Stomach smooth muscle (tissue), 2 donors: ENCODE measurements at regions not wholly inside any gene's neighbourhood (a gene's known extent, or its start where the extent isn't known, plus 50 kb on each side); places are given as distances from the start of the nearest gene placed in this dataset.

Experiments used
- H3K27ac ChIP-seq: one replicate; pipeline ENCODE4 v1.7.0; 2013; ENCODE audit warnings: mild to moderate bottlenecking, low read length, inconsistent platforms
- H3K27me3 ChIP-seq, 2 donors: one replicate each; pipeline ENCODE4 v1.7.0; 2013; ENCODE audit warnings: low read length in 2 of 2; ENCODE audit not compliant: insufficient read depth in 2 of 2, control insufficient read depth in 1 of 2
- H3K36me3 ChIP-seq, 2 donors: one replicate each; pipeline ENCODE4 v1.7.0; 2013; ENCODE audit warnings: low read length in 2 of 2; ENCODE audit not compliant: control insufficient read depth in 2 of 2, insufficient read depth in 2 of 2
- H3K4me1 ChIP-seq: one replicate; pipeline ENCODE4 v1.7.0; 2013; ENCODE audit warnings: low read length; ENCODE audit not compliant: control insufficient read depth, insufficient read depth
- H3K4me3 ChIP-seq, 2 donors: one replicate each; pipeline ENCODE4 v1.7.0; 2013; ENCODE audit warnings: low read length in 2 of 2
- H3K9ac ChIP-seq, 2 donors: one replicate each; pipeline ENCODE4 v1.7.0; 2013; ENCODE audit warnings: low read length in 2 of 2, mild to moderate bottlenecking in 1 of 2
- H3K9me3 ChIP-seq, 2 donors: one replicate each; pipeline ENCODE4 v1.7.0; 2013; ENCODE audit warnings: low read length in 2 of 2; ENCODE audit not compliant: control insufficient read depth in 2 of 2
- donor health status: healthy.
- donor health status: Pancreatic carcinoma.

DNA sequence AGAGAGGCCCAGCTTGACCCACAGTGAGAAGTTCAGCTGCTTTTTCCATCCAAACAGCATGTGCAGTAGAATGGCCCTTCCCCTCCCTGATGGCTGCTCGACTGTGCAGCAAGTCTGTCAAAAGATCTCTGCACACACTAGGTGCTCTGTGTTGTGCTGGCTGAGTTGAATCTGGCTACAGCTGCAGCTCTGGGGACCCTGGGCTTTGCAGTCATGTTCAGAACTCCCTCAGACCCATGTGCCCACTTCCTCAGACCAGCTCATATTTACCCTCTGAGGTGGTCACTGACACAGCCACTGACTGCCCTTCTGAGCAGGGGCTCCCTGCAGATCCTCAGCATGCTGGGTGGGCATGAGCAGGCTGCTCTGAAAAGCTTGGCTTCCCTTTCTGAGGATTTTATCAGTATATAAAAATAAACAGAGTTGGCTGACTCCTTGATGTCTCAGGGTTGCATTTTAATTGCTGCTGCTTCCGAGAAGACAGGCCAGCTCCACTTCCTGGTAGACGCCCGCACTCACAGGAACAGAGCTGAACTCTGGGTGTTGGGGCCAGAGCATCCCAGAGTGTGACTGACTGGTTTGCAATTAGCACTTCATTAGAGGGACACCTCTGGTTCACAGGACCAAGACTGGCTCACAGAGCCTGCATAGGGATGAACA lies 507.9 kb downstream of the RPS24 start:
- H3K36me3 ChIP-seq, result no peaks in the 10 kb centered on the region
- no peak overlapping the region for H3K4me3 ChIP-seq
- no peak overlapping the region for H3K27ac ChIP-seq
- H3K9ac ChIP-seq, result no peak overlapping the region
- H3K4me1 ChIP-seq, result peaks cover 36% of the 10 kb centered on the region
- no peaks in the 10 kb centered on the region for H3K27me3 ChIP-seq
- no peaks in the 10 kb centered on the region for H3K9me3 ChIP-seq

DNA sequence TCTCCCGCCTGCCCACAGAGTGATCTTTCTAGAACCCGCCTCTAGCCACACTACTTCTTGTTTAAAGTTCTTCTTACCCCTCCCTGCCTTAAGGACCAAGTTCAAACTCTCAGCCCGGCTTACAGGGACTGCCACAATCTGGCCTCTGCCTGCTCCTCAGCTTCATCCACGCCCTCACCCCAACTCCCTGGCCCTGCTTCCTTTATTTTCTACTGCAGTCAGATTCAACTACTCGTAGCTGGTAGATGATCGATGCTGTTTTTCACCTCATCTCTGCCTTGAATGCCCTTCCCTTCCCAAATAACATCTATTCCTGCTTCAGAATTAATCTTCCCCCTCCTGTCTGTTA lies 508.5 kb downstream of the RPS24 start:
- Histone ChIP-seq H3K36me3 (no peaks in the 10 kb centered on the region), H3K9me3 (no peaks in the 10 kb centered on the region), H3K27ac (no peak overlapping the region), H3K9ac (no peak overlapping the region), H3K27me3 (no peaks in the 10 kb centered on the region), H3K4me3 (no peak overlapping the region), H3K4me1 (peaks cover 36% of the 10 kb centered on the region)

DNA sequence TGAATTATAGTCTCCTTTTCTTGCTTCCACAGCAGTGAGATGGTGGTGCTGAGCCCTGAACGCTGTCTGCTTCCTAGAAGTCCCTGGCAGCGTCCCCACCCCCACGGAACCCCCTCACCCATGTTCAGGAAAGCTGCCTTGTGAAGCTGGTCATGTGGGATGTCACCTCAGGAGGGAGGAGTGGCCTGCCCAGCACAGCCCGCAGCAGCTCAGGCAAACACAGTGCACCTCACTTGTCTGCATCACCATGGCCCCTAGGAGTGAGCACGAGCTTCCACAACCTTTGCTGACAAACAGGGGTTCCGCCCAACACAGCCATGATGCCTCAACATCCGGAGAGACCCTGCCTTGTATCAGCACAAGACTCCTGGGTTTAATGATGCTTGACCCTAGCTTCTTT lies 508.9 kb downstream of the RPS24 start:
- Histone ChIP-seq H3K9me3 (no peaks in the 10 kb centered on the region), H3K27ac (peak overlapping the region; percentile 37), H3K4me1 (peaks cover 36% of the 10 kb centered on the region), H3K9ac (no peak overlapping the region), H3K36me3 (no peaks in the 10 kb centered on the region), H3K27me3 (no peaks in the 10 kb centered on the region), H3K4me3 (no peak overlapping the region)

- H3K9ac ChIP-seq, result no peak overlapping the region
- peak overlapping the region; percentile 53 for H3K27ac ChIP-seq
- H3K4me3 ChIP-seq, result peak overlapping the region in 1 of 2 donors; percentile 35
- no peaks in the 10 kb centered on the region for H3K9me3 ChIP-seq
- H3K36me3 ChIP-seq, result no peaks in the 10 kb centered on the region
- H3K27me3 ChIP-seq, result no peaks in the 10 kb centered on the region
- peaks cover 36% of the 10 kb centered on the region for H3K4me1 ChIP-seq
These were observed 509.5 kb downstream of the RPS24 start for GRCh38 chr10:78543031-78543748.

GRCh38 chr10:78543749-78544362 lies 510.2 kb downstream of the RPS24 start:
- H3K4me1 ChIP-seq, result peaks cover 36% of the 10 kb centered on the region
- H3K27me3 ChIP-seq, result no peaks in the 10 kb centered on the region
- no peaks in the 10 kb centered on the region for H3K9me3 ChIP-seq
- no peaks in the 10 kb centered on the region for H3K36me3 ChIP-seq
- H3K4me3 ChIP-seq, result peak overlapping the region in 1 of 2 donors; percentile 35
- H3K9ac ChIP-seq, result peak overlapping the region in 1 of 2 donors; percentile 13
- peak overlapping the region; percentile 53 for H3K27ac ChIP-seq

DNA sequence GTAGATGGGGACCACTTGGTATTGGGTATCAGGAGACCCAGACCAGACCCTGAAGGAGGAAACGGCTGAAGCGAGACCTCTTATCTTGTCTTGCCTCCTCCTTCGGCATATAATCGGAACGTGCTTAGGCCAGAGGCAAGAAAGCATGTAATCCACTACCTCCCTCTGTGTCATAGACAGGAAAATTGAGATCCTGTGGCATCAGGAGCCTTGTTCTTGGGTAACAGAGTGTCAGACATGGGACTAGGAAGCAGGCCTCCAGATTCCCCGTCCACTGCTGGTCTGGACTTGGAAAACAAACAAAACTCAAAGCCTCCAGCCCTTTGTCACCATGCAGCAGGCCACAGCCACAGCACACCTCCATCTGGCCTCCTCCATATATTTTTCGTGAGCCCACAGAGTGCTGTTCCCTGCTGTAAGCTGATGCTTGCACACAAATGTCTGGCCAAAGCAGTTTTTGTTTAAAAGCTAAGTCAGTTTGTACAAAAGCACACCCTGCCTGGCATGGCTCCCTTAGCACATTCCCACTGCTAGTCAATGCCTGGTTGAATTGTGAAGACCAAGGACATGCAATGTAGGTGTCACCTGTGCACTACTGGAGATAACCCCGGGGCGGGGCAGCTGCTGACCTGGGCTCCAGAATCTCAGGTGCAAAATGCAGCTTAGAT lies 510.9 kb downstream of the RPS24 start:
- Histone ChIP-seq H3K4me3 (peak overlapping the region in 1 of 2 donors; percentile 22), H3K36me3 (no peaks in the 10 kb centered on the region), H3K4me1 (peaks cover 34% of the 10 kb centered on the region), H3K27me3 (no peaks in the 10 kb centered on the region), H3K9me3 (no peaks in the 10 kb centered on the region), H3K9ac (peak overlapping the region in 1 of 2 donors; percentile 13), H3K27ac (peak overlapping the region; percentile 53)

- H3K4me3 ChIP-seq, result no peak overlapping the region
- H3K27me3 ChIP-seq, result no peaks in the 10 kb centered on the region
- H3K9me3 ChIP-seq, result no peaks in the 10 kb centered on the region
- H3K27ac ChIP-seq, result no peak overlapping the region
- H3K4me1 ChIP-seq, result peaks cover 32% of the 10 kb centered on the region
- H3K9ac ChIP-seq, result no peak overlapping the region
- no peaks in the 10 kb centered on the region for H3K36me3 ChIP-seq
These were observed 512.1 kb downstream of the RPS24 start for GRCh38 chr10:78545756-78546155.

GRCh38 chr10:78547397-78547796 lies 513.7 kb downstream of the RPS24 start:
- H3K9me3 ChIP-seq, result no peaks in the 10 kb centered on the region
- no peak overlapping the region for H3K27ac ChIP-seq
- H3K36me3 ChIP-seq, result no peaks in the 10 kb centered on the region
- H3K9ac ChIP-seq, result no peak overlapping the region
- no peak overlapping the region for H3K4me3 ChIP-seq
- H3K4me1 ChIP-seq, result peaks cover 38% of the 10 kb centered on the region
- H3K27me3 ChIP-seq, result no peaks in the 10 kb centered on the region

- H3K27me3 ChIP-seq, result no peaks in the 10 kb centered on the region
- no peaks in the 10 kb centered on the region for H3K9me3 ChIP-seq
- H3K27ac ChIP-seq, result no peak overlapping the region
- no peaks in the 10 kb centered on the region for H3K36me3 ChIP-seq
- peaks cover 38% of the 10 kb centered on the region for H3K4me1 ChIP-seq
- no peak overlapping the region for H3K4me3 ChIP-seq
- H3K9ac ChIP-seq, result no peak overlapping the region
These were observed 514.2 kb downstream of the RPS24 start for GRCh38 chr10:78547905-78548304.

- Histone ChIP-seq H3K27me3 (no peaks in the 10 kb centered on the region), H3K9me3 (no peaks in the 10 kb centered on the region), H3K9ac (no peak overlapping the region), H3K36me3 (no peaks in the 10 kb centered on the region), H3K4me1 (peaks cover 36% of the 10 kb centered on the region), H3K4me3 (no peak overlapping the region), H3K27ac (no peak overlapping the region)
These were observed 514.7 kb downstream of the RPS24 start for GRCh38 chr10:78548369-78548768.
